ENCODE measurements at regions not wholly inside any gene's neighbourhood (a gene's known extent, or its start where the extent isn't known, plus 50 kb on each side); places are given as distances from the start of the nearest gene placed in this dataset.

DNA sequence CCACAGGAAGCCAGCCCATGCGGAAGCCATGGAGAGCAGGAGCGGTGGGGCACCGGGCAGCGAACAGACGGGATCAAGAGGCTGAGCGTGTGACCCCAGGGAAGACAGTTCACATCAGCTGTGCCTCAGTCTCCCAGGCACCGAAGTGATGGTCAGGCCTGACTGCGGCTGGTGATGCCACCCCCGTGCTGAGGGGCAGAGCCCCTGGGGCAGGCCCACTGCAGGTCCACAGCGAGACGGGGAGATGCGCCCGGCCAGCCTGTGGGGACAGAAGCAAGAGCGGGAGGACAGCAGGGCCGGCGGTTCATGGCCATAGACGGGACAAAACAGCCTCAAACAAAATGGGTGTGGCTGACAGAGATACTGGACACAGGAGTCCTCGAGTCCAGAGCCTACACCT is 93.8 kb downstream of the RIPK4 start:
- DNase-seq (ENCODE audit: low spot score): peak; percentile 71
- intact Hi-C loops (cut with DNase I): no loop called here

DNA sequence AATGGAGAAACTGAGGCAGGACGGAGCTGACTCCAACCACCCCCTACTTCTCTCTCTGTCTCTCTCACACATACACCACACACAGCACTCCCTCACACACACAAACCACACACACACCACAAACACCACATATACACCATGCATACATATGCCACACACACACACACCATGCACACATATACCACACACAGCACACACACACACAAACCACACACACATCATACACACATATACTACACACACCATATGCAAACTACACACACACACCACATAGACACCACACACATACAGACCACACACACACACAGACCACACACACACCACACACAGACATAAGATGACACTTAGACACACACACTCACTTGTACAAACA is 94.3 kb downstream of the RIPK4 start:
- intact Hi-C loops (cut with DNase I): no loop called here
- no peak for DNase-seq (ENCODE audit: low spot score)

DNA sequence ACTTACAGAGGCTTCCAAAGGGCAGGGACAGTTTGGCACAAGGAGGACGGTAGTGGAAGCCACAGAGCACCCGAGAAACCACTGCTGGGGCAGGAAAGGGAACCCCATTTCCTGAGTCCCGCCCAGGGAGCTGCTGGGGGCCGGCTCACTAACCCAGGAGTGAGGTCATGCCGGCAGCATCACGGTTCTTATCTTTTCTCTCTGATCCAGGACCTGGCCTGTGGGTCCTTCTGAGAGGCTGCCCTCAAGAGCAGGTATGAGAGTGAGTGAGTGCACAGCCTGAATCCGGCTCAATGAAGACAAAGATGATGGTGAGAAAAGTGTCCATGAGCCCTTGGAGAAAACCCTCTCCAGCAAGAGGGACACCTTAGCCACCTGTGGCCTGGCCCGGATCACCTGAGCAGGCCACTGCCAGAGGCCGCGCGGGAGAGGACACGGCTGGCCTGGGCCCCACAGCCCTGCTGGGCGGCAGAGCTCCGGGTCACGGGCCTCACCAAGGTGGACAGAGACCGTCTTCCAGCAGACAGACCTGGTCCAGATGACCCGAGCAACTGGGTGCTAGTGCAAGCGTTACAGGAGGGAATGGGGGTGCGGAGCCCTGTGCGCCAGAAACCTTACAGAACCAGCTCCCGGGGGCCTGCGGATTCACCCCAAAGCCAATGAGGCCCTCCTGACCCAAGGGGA is 94.9 kb downstream of the RIPK4 start:
- intact Hi-C loops (cut with DNase I): no loop called here
- DNase-seq (ENCODE audit: low spot score): peak; percentile 73

DNA sequence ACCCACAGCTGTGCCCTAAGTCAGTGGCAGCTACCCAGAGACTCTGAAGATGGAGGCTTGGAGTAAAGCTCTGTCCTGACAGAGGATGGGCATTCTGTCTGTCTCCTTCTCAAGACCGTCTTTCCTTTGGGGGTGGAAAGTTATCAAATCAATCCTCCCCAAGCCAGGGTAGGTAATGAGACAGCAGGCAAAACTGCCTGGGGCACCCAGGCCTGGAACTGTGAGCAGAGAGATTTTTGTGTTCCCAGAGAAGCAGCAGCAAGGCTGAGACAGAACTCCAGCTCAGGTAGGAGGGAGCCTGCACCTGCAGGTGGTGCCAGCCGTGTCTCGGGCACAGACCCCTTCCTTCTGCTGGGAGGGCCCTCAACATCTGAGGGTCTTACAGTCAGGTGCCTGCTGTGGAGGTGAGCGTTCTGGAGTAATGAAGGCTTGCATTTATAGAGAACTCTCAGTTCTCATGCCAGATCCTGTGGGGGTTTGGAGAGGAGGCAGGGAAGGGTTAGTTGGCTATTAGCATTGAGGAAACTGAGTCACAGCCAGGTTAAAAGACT is 95.6 kb downstream of the RIPK4 start:
- intact Hi-C loops (cut with DNase I): no loop called here
- DNase-seq (ENCODE audit: low spot score): peak; percentile 56

DNA sequence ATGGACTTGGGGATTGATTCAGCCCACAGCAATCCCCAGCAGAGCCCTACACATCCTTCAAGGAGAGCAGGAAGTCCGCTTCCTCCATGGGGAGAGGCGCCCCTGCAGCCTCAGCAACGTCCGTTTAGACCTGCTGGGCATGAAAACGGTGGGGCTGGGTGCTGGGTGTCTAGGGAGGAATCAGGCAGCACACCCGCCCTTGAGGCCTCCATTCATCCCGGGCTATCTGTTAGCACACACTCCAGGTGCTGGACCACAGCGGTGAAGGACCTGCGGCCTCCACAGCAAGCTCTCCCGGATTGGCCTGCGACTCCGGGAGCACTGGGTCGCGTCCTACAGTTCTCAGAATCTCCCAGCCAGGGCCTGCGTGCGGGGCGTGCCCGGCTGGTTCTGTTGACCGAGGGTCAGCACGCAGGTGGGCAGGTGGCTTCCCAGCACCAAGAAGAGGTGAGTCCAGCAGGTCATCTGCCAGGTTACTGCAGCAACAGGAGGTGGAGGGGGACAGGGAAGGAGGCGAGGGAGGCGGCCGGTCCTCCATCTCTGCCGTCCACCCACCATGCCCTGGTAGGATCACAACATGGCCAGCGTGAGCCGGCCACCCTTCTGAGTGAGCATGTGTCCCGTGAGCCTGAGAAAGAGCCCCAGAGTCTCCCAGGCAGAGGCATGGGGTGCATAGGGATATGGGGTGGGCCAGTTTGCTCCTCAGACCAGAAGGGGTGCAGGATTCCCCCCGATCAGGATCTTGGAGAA is 96.6 kb downstream of the RIPK4 start:
- peak; percentile 80 for DNase-seq (ENCODE audit: low spot score)
- intact Hi-C loops (cut with DNase I): no loop called here

DNA sequence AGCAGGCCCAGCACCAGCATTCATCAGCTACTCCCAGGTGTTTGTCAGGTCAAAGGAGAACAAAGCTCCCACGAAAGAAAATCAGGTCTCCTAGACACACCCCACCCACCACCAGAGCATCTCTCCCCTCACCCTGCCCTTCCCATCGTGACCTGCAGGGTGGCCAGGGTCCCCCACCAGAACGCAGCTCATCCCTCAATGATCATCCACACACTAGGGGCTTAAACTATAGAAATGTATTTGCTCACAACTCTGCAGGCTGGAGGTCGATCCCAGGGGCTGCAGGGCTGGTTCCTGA is 97.4 kb downstream of the RIPK4 start:
- intact Hi-C loops (cut with DNase I): no loop called here
- no peak for DNase-seq (ENCODE audit: low spot score)

DNA sequence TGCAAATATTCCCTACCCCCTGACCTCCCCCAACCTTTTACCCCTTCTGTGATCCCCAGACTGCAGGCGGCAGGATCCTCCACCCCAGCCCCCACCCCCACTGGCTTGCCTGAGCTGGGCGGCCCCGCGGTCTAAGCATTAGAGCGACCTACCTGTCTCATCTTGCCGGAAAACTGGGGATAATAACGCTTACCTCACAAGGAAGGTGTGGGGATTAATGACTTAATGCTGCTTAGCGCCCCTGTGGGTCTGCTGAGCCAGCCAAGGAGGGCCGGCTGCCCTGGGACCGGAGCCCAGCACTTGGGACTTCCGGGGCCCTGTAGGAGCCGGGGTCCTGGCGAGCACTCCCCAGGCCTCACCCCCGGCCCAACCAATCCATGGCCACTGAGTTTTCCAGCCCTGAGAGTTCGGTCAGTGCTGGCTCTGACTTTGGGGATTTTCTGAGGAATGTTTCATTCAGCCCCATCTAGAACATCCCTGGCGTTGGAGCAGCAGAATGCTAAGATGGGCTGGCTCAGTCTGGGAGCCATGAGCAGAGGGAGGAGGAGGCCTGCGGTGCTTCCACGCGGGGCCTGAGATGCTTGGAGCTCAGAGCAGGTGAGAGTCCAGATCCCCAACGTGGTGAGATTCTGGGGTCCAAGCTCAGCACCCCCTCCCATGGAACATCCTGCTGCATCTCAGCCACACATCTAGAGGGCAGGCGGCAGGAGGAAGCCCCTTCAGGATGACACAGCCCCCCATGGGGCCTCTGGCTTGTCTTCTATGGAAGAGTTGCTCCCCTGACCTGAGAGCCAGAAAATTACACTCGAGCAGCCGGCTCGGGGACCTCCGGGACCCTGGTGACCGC is 97.9 kb downstream of the RIPK4 start:
- peak; percentile 66 for DNase-seq (ENCODE audit: low spot score)
- intact Hi-C loops (cut with DNase I): no loop called here

DNA sequence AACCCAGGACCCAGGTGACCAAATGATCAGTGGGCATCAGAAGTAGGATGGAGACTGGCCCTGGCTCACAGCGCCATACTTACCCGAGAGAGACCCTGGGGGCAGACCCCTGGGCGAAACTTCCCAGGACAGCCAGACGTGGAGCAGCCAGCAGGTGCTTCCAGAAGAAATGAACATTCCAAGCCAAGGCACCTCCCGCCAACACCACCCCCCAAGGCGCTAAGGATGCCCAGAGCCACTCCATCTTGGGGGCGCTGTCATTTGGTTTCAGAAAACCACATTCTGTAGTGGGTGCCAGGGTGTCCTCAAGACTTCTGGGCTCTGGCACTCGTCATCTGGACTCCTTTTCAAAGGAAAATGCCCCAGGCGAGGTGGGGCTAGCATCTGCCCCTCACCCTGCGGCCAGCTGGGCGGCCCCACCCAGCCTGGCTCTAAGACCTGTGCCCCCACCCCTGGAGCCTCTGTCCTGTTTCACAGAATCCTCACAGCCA is 98.8 kb downstream of the RIPK4 start:
- intact Hi-C loops (cut with DNase I): no loop called here
- peak; percentile 68 for DNase-seq (ENCODE audit: low spot score)

DNA sequence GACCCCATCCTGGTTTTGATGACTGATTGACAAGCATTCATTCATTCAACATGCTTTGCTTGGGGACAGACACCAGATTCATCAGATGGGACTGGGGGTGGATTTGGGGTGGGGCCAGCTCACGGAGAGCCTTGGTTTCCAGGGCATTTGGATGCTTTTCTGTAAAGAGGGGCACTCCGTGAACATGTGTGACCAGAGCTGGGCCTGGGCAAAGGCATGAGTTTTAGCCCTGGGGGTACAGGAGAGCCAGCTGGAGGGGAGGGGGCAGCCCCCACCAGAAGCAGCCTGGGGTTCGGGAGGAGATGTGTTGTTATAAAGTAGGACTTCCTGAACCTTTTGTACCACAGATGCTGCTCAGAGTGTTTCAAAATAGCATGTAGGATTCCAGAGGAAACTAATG is 99.7 kb downstream of the RIPK4 start:
- intact Hi-C loops (cut with DNase I): no loop called here
- peak; percentile 62 for DNase-seq (ENCODE audit: low spot score)

DNA sequence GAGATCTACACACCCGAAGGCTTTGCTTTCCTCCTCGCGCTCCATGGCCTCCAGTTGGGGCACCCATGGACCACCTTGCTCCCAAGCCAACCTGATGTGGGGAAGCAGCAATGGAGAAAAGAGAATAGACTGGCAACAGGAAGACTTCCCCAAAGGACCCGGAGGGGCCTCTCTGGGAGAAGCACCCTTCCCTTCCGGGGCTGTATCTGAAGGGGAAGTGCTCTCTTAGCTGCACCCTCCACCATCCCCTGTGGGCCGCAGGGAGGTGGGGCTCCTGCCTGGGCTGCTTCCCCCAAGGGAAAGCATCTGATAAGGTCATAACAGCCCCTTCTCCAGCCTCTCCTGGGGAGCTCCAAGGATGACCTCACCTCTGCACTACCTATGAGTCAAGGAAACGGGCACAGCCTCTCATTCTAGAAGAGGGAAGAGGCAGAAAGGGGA is 100.2 kb downstream of the RIPK4 start:
- DNase-seq (ENCODE audit: low spot score): peak; percentile 68
- intact Hi-C loops (cut with DNase I): no loop called here

DNA sequence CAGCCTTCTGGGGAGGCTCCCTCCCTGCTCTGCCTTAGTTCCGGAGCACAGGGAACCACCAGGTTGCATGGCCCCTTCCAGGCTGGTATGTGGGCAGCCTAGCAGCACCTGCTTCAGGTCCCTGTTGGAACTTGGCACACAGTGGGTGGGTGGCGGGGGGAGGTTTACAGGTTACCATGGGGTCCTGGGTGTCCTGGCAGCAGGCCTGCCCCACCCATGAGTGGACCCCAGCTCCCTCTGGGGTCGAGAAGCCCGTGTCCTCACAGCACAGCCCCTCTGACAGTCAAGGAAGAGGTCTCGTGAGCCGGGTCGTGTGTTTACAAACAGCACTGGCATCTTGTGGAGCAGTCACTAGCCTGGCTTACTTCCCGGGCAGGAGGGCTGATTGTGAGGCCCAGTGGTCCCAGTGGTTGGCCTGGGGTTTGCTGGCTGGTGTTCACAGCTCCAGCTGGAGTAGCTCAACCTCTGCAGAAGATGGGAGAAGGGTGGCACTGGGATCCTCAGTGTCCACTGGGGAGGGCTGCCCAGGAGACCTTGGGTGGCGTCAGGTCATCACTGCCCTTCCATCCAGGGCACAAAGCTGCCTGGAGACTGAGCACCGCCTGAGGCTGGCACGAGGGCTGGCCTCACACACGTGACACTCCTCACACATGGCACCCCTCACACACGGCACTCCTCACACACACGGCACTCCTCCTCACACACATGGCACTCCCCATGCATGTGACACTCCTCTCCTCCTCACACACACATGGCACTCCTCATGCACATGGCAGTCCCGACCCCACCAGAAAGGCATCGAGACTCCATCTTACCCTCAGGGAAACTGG is 100.9 kb downstream of the RIPK4 start:
- intact Hi-C loops (cut with DNase I): no loop called here
- DNase-seq (ENCODE audit: low spot score): peak; percentile 69

DNA sequence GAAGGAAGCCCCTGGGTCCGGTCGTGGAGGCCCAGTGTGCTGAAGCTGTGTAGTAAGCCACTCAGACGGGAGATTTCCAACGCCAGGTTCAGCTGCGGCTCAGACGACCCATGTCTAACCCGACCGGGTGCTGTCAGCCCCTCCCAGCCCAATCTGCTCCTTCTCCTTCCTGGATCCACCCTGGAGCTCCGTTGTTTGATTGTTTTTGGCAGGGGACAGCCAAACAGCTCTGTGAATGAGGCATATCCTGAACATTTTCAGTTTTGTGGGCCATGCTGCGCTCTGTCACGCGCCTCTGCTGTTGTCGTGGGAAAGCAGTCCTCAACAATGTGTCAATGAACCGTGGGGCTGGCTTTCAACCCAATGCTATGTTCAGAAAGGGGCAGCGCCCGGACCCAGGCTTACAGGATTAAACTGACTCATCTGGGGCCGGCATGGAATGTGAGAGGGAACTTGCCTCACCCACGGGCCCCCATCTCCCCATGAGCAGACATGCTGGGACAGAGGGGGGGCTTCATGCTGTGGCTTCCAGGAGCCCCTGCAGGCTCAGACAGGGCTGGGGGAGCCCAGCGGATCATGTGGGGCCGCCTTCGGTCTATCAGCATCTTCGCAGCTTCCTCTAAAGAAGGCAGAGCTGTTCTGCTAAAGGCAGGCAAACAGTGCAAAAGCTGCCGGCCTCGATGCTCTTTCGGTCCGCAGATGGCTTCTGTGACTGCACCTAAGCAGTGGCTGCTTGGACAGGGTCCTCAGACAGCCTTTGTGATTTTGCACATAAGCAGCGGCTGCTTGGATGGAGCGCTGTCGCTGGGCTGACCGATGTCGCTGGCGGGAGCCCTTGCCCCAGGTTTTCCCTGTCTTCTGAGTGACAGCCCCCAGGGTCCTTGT is 101.7 kb downstream of the RIPK4 start:
- peak; percentile 88 for DNase-seq (ENCODE audit: low spot score)
- intact Hi-C loops (cut with DNase I): no loop called here

DNA sequence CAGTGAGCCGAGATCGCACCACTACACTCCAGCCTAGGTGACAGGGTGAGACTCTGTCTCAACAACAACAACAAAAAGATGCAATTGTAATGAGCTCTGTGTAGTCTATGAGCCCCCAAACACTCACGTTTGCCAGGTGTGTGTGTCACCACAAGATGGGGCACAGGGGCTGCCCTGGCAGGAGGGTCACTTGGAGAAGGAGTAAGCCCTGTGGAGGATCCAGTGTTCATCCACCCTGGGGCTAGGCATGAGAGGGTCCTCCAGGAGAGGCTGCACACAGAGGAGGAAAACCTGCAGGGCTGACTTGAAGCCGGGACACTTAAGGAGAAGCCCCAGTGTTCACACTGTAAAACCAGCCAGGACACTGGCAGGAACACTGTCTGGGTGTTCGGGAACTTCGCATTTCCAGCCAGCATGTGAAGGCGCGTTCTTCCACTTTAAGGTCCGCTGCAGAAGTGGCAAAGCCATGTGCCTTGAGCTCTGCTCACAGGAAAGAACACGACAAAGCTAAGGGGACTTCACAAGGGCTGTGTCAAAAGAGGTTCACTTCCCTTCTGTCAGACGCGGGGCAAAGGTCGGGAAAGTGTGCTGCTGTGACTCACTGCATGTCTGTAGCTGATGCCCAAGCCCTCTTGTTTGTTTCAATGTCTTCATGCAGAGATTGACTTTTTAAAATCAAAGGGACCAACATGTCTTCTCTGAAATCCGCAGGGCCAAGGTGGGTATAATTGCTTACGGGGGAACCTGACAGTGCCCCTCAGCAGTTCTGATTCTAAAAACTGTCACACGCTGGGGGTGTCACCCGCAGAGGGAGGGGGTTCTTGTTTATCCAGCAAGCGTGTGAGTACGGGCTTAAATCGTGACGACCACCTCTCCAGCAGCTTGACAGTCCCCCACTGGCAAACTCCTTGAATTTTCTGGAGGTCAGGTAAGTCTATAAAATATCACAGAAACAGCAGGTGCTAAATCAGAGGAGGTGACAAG is 102.8 kb downstream of the RIPK4 start:
- peak; percentile 75 for DNase-seq (ENCODE audit: low spot score)

DNA sequence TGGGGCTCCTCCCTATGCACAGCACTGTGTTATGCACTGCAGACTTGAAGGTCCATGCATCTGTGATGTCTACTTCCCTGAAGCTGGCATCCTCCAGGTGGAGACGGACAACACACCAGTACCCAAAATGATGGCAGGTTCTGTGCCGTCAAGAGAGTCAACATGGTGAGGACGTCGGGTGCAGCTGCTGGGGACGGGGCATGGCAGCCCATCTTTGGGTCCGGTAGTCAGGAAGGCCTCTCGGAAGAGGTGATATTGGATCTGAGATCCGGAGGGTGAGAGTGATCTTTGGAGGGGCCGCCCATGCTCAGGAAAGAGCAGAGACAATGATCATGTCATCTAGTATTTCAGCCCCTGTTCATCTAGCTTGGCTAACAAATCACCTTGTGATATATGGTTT is 104.1 kb downstream of the RIPK4 start:
- DNase-seq (ENCODE audit: low spot score): peak; percentile 60
- intact Hi-C loops (cut with DNase I): no loop called here

More for the DNA sequence above, 102.8 kb downstream of the RIPK4 start:
- intact Hi-C loops (cut with DNase I): no loop called here

DNA sequence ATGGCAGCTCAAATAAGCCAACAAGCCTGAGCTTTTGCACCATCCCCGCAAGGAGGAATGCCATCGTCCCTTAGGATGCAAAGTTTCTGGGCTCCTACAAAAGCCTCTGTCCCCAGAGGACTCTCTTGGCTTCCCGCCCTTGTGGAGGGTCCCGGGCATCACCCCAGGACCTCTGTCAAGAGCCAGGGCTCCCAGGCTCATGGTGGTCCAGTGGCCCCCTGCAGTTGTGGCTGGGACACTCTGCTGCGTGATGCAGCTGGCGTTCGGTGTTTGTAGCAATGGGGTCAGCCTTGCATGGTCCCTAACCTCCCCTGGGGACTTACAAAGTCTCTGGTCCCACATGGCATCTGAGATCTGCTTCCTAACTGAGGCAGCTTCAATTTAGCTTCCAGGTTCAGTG is 104.7 kb downstream of the RIPK4 start:
- DNase-seq (ENCODE audit: low spot score): peak; percentile 53
- intact Hi-C loops (cut with DNase I): no loop called here

DNA sequence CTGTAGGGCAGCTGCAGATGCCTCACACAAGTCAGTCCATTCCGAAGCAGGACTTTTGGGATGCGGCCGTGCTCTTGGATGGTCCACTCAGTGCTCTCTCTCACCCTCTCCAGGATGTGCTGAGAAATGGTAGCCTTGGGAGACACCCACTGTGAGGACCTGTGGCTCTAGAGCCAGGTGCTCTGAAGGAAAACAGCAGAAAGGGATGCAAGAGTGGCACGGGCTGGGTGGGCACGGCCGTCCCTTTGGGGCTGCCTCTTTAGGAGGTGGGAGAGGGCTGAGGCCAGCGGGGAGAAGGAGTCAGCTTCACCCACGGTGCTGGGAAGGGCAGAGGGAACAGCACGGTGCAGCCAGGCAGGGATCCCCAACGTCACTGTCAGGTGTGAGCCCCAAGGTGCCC is 106.1 kb downstream of the RIPK4 start:
- peak; percentile 75 for DNase-seq (ENCODE audit: low spot score)

More for the DNA sequence above, 106.1 kb downstream of the RIPK4 start:
- intact Hi-C loops (cut with DNase I): no loop called here

All from posterior vena cava (tissue), 2 donors.